Thoracic aorta (tissue), 2 donors: ENCODE measurements at regions not wholly inside any gene's neighbourhood (a gene's known extent, or its start where the extent isn't known, plus 50 kb on each side); places are given as distances from the start of the nearest gene placed in this dataset.

ENCODE experiments used
- ATAC-seq: fragments of 150-250 bp; one replicate; pipeline ENCODE4 v1.8.0; 2017; ENCODE audit warnings: low read depth; ENCODE audit not compliant: insufficient number of reproducible peaks, low FRiP score
- DNase-seq: peaks from one replicate; pipeline ENCODE4 v3.0.0-alpha.2; 2020; ENCODE audit warnings: low spot score
- H3K27ac ChIP-seq, 2 donors: fragments of 200-600 bp; sonication (generic); 1 replicate in 1 of 2; 2 replicates in 1 of 2; pipeline ENCODE4 v1.5.1; 2016; ENCODE audit warnings: mild to moderate bottlenecking in 2 of 2, moderate library complexity in 2 of 2
- H3K27me3 ChIP-seq: fragments of 200-600 bp; sonication (generic); replicated peaks from 2 replicates; pipeline ENCODE4 v1.6.0; 2016; ENCODE audit warnings: mild to moderate bottlenecking; ENCODE audit not compliant: insufficient read depth
- H3K36me3 ChIP-seq: fragments of 200-600 bp; sonication (generic); one replicate; pipeline ENCODE4 v1.5.1; 2016
- H3K4me1 ChIP-seq, 2 donors: fragments of 200-600 bp; sonication (generic); 1 replicate in 1 of 2; 2 replicates in 1 of 2; pipeline versions ENCODE4 v1.5.1 to v1.6.0; 2016; ENCODE audit warnings: low read depth in 2 of 2, mild to moderate bottlenecking in 1 of 2; ENCODE audit not compliant: control insufficient read depth in 1 of 2
- H3K4me3 ChIP-seq: fragments of 200-600 bp; sonication (generic); 2 replicates; pipeline ENCODE4 v1.5.1; 2016; ENCODE audit warnings: mild to moderate bottlenecking
- H3K9me3 ChIP-seq: fragments of 200-600 bp; sonication (generic); 2 replicates; pipeline ENCODE4 v1.5.1; 2016
- CTCF ChIP-seq: fragments of 200-600 bp; sonication (generic); IDR thresholded peaks from one replicate; pipeline ENCODE4 v1.5.1; 2019; ENCODE audit warnings: antibody characterized with exemption

DNA sequence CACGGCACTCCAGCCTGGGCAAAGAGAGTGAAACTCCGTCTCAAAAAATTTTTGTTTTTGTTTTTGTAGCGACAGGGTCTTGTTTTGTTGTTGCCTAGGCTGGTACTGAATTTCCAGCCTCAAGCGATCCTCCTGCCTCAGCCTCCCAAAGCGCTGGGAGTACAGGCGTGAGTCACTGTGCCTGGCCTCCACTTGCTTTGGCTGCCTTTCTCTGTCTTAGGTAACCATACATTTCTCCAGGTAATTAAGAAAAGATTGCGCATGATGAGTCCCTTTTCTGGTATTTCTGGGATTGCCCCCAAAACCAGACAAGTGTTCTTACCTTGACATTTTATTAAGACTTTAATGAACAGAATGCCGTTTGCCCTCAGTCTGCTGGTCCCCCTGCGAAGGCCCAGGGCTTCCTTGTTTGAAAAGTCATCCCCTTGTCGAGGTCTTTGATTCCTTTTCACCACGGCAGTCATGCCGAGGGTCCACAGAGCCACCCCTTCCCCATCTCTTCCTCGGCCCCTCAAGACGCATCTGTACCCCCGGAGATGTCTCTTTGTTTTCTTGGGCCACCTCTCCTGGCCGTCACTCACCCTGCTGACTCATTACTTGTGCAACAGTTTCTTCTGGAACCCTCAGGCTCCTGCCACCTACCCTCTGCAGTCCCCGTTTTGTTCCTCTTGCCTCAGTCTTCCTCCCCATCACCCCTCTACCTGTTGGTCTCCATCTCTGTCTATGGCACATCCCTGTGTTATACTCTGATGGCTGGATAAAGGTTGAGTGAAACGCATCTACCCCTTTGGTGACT, 151.0 kb downstream of the SEC14L1 start:
- no peak overlapping the region for H3K27ac ChIP-seq
- ATAC-seq, result no peak
- H3K4me3 ChIP-seq, result no peak overlapping the region
- no peaks in the 10 kb centered on the region for H3K36me3 ChIP-seq
- no peaks in the 10 kb centered on the region for H3K9me3 ChIP-seq
- DNase-seq, result no peak
- peaks cover under 1 to 14% of the 10 kb centered on the region in 2 donors for H3K4me1 ChIP-seq
- no peaks in the 10 kb centered on the region for H3K27me3 ChIP-seq
- TF ChIP-seq CTCF, result no peak

GRCh38 chr17:77294761-77295160, 154.0 kb downstream of the SEC14L1 start:
- ATAC-seq, result no peak
- H3K27me3 ChIP-seq, result no peaks in the 10 kb centered on the region
- H3K36me3 ChIP-seq, result no peaks in the 10 kb centered on the region
- H3K4me3 ChIP-seq, result no peak overlapping the region
- H3K27ac ChIP-seq, result no peak overlapping the region
- DNase-seq, result no peak
- H3K9me3 ChIP-seq, result peaks cover 6% of the 10 kb centered on the region
- no peaks in the 10 kb centered on the region for H3K4me1 ChIP-seq
- TF ChIP-seq CTCF, result no peak

GRCh38 chr17:77295241-77295853, 154.6 kb downstream of the SEC14L1 start:
- H3K4me3 ChIP-seq, result no peak overlapping the region
- no peak for ATAC-seq
- no peaks in the 10 kb centered on the region for H3K27me3 ChIP-seq
- H3K36me3 ChIP-seq, result no peaks in the 10 kb centered on the region
- DNase-seq, result no peak
- H3K4me1 ChIP-seq, result no peaks in the 10 kb centered on the region
- peaks cover 6% of the 10 kb centered on the region for H3K9me3 ChIP-seq
- TF ChIP-seq CTCF, result no peak
- H3K27ac ChIP-seq, result no peak overlapping the region

DNA sequence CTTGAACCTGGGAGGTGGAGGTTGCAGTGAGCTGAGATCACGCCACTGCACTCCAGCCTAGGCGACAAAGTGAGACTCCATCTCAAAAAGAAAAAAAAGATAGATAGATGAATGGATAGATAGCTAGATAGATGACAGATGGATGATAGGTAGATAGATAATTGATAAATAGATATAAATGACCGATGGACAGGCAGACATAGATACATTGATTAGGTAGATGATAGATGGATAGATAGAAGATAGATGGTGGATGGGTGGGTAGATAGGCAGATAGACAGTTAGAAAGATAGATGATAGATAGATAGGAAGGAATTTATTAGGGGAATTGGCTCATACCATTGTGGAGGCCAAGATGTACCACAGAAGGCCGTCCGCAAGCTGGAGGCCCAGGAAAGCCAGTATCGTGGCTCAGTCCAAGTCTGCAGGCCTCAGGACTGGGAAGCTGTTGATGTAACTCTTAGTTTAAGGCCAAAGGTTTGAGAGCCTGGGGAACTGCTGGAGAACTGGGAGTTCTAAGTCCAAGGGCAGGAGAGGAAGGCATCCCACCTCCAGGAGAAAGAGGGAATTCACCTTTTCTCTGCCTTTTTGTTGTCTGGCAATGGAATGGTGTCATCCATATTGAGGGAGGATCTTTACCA, 156.1 kb downstream of the SEC14L1 start:
- Histone ChIP-seq H3K27me3 (no peaks in the 10 kb centered on the region), H3K36me3 (no peaks in the 10 kb centered on the region), H3K4me1 (no peaks in the 10 kb centered on the region), H3K27ac (no peak overlapping the region), H3K4me3 (no peak overlapping the region), H3K9me3 (peaks cover 6% of the 10 kb centered on the region)
- no peak for TF ChIP-seq CTCF
- ATAC-seq, result no peak
- no peak for DNase-seq
